GM20000 (cell line): ENCODE measurements at regions not wholly inside any gene's neighbourhood (a gene's known extent, or its start where the extent isn't known, plus 50 kb on each side); places are given as distances from the start of the nearest gene placed in this dataset.
"Not testable (repeated sequence)": the region's sequence is repeated elsewhere in the genome, so short reads cannot be mapped to it uniquely, and the experiment has no call there.

Experiments
- DNase-seq: peaks from one replicate; pipeline ENCODE4 v3.0.0; 2012; ENCODE audit warnings: low spot score
- TF ChIP-seq, protein P1 (sequence below): IDR thresholded peaks from 2 replicates; pipeline ENCODE4 v1.5.1; 2012; ENCODE audit warnings: mild to moderate bottlenecking, control low read depth; ENCODE audit errors: extremely low read depth, missing control alignments

DNA sequence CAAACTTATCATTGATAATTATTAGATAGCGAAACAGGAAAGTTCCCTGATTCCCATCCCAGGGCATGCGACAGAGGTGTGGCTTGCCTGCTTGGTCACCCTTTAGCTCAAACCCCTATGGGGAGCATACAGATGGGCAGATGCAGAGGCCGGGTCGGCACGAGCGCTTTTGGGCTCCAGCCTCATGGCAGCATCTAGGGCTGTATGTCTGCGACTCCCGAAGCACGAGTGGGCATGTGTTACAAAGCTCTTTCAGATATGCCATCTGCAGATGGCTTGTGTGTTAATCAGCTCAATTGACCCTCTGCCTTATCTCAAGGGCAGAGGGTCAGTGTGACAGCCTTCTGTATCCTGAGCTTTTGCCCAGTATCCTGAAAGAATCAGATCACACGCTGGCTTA is 2069.3 kb upstream of the RAG2 start:
- TF ChIP-seq, protein P1, sequence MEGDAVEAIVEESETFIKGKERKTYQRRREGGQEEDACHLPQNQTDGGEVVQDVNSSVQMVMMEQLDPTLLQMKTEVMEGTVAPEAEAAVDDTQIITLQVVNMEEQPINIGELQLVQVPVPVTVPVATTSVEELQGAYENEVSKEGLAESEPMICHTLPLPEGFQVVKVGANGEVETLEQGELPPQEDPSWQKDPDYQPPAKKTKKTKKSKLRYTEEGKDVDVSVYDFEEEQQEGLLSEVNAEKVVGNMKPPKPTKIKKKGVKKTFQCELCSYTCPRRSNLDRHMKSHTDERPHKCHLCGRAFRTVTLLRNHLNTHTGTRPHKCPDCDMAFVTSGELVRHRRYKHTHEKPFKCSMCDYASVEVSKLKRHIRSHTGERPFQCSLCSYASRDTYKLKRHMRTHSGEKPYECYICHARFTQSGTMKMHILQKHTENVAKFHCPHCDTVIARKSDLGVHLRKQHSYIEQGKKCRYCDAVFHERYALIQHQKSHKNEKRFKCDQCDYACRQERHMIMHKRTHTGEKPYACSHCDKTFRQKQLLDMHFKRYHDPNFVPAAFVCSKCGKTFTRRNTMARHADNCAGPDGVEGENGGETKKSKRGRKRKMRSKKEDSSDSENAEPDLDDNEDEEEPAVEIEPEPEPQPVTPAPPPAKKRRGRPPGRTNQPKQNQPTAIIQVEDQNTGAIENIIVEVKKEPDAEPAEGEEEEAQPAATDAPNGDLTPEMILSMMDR = no peak
- no peak for DNase-seq

DNA sequence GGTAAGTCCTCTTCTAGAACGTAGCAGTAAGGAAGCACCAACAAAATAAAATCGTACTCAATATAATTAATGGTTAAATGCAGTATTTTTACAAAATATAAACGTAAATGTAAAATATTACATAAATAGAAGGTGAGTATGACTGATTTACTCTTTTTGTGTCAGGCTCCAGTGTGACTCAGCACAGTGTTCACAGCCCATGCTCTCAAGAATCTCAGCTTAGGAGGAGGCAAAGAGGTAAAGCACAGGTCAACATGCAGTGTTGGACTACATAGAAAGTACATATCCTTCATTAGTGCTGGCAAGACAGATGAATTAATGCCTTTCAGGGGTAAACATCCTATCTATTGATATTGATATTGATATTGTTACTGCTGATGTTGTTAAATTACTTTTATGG is 2050.6 kb upstream of the RAG2 start:
- DNase-seq = no peak
- TF ChIP-seq, protein P1 = no peak

DNA sequence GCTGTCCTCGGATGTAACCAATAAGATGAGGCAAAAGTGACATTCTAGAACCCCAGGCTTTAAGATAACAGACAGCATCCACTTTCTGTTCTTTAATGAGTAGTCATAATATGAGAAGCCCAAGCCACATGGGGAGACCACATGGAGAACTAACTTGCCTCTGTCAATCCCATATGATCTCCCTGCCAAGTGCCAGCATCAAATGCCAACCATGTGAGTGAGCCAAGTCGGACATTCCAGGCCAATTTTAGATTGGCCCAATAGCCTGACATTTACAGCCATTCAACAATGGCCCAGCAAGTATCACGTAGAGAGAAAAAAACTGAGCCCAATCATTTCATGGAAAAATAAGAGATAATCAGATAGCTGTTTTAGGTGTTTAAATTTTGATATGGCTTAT is 2048.3 kb upstream of the RAG2 start:
- TF ChIP-seq, protein P1 = no peak
- no peak for DNase-seq

DNA sequence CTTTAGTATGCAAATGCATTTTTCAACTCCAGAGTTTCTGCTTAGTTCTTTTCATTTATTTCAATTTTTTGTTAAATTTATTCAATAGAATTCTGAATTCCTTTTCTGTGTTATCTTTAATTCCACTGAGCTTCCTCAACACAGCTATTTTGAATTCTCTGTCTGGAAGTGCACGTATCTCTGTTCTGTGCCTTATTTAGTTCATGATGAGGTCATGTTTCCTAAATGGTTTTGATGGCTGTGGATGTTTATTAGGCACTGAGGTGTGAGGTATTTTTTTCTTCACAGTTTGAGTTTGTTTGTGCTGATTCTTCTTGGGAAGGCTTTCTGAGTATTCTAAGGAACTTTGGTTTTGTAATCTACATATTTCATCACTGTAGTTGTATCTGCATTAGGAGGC is 2042.8 kb upstream of the RAG2 start:
- no peak for DNase-seq
- TF ChIP-seq, protein P1 = no peak

DNA sequence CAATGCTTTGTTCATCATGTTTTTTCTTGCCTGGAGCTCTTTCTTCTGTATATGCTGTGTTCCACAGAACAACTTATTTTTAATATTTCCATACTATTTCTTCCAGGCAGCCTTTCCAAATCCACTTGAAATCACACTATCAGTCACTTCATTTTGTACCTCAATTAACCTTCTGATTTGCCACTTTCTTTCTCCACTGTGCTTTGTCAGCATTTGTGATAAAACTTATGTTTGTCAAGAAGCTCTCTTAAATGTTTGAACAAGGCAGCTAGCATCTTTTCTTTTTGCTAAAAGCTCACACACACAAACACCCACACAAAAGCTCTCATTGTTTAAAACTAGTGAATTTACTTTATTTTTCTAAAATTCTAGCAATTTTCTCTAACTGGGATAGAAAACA is 2014.7 kb upstream of the RAG2 start:
- no peak for DNase-seq
- TF ChIP-seq, protein P1 = no peak

DNA sequence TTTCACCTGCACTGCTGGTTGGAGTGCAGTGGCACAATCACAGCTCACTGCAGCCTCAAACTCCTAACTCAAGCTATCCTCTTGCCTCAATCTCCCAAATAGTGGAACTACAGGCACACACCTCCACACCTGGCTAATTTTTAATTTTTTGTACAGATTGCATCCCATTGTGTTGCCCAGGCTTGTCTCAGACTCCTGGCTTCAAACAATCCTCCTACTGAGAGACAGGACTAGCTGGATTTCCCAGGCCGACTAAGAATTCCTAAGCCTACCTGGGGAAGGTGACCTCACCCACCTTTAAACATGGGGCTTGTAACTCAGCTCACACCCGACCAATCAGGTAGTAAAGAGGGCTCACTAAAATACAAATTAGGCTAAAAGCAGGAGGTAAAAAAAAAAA is 2003.3 kb upstream of the RAG2 start:
- DNase-seq = not testable (repeated sequence)

DNA sequence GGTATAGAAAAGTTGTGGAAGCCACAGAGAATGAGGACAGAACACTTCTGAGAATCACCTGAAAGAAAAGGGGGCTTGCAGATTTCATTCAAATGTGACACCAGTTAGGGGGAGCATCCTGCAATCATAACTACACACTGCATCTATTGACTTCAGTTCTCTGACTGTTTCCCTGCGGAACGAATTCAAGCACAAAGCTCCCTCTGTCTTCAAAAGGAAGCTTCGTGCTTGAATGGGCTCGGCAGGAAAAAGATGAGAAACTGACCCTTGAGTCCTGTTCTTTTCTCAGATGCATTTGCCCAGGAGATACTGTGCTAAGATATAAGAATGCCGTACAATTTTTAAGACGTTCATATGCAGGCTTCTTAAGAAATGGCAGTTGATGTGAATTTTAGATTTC is 2000.4 kb upstream of the RAG2 start:
- TF ChIP-seq, protein P1 = no peak
- DNase-seq = no peak

DNA sequence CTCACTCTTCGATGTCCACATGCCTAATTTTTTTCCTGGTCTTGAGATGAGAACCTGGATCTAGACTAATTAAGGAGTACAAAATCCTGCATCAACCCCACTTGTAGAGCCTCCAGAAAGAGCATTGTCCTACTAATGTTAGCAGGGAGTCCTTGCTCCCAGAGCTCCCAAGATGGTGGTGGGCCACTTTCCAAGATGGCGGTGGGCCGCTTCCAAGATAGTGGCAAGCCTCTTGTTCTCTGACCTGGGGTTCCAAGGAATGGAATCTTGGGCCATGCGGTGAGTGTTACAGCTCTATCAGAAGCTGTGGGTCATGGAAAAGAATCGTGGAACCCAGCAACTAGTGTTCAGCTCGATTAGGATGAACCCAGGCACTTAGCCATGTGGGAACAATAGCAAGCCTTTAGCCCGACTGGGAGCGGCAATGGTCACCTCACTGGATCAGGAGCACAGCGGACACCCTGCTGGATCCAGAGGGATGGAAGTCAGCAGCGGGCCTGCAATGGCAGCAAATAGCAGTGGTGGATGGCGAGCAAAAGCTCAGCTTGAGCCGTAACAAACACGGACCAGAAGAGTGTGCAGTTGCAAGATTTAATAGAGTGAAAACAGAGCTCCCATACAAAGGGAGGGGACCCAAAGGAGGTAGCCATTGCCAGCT is 1997.5 kb upstream of the RAG2 start:
- DNase-seq = not testable (repeated sequence)
